Cardiac muscle cell (in vitro differentiated cells and primary cell): ENCODE measurements at regions not wholly inside any gene's neighbourhood (a gene's known extent, or its start where the extent isn't known, plus 50 kb on each side); places are given as distances from the start of the nearest gene placed in this dataset.

Experiments used
- DNase-seq, 2 donors: peaks; one replicate each; pipeline versions ENCODE4 v3.0.0 to v3.0.0-alpha.2; 2010 to 2017; ENCODE audit warnings: low read depth in 1 of 2, low spot score in 1 of 2
- H3K27ac ChIP-seq: fragments of 200-600 bp; sonication (generic); 2 replicates; pipeline ENCODE4 v1.5.1; 2016
- H3K27me3 ChIP-seq: fragments of 200-600 bp; sonication (generic); 2 replicates; pipeline ENCODE4 v1.6.0; 2016; ENCODE audit warnings: control low read depth
- H3K36me3 ChIP-seq: fragments of 200-600 bp; sonication (generic); 2 replicates; pipeline ENCODE4 v1.5.1; 2016; ENCODE audit warnings: control low read depth
- H3K4me1 ChIP-seq: fragments of 200-600 bp; sonication (generic); 2 replicates; pipeline ENCODE4 v1.8.1; 2017; ENCODE audit warnings: low read depth, mild to moderate bottlenecking, mixed run types
- H3K4me3 ChIP-seq: fragments of 200-600 bp; sonication (generic); 2 replicates; pipeline ENCODE4 v1.5.1; 2016; ENCODE audit warnings: mild to moderate bottlenecking
- H3K9me3 ChIP-seq: fragments of 200-600 bp; sonication (generic); 2 replicates; pipeline ENCODE4 v1.5.1; 2017; ENCODE audit warnings: low read depth, mild to moderate bottlenecking, control low read depth
- CTCF ChIP-seq: IDR thresholded peaks from 2 replicates; pipeline ENCODE4 v1.5.1; 2012; ENCODE audit warnings: low read depth, mild to moderate bottlenecking, low read length

GRCh38 chr14:51401272-51401671, 161.2 kb downstream of the TMX1 start:
- no peak overlapping the region for H3K27ac ChIP-seq
- peak in 1 of 2 donors; percentile 52 for DNase-seq
- H3K27me3 ChIP-seq, result no peaks in the 10 kb centered on the region
- H3K9me3 ChIP-seq, result no peaks in the 10 kb centered on the region
- H3K4me3 ChIP-seq, result no peak overlapping the region
- no peaks in the 10 kb centered on the region for H3K4me1 ChIP-seq
- H3K36me3 ChIP-seq, result no peaks in the 10 kb centered on the region
- no peak for TF ChIP-seq CTCF

GRCh38 chr14:51401756-51402155, 161.7 kb downstream of the TMX1 start:
- no peak overlapping the region for H3K4me3 ChIP-seq
- no peaks in the 10 kb centered on the region for H3K27me3 ChIP-seq
- DNase-seq, result peak in 1 of 2 donors; percentile 54
- H3K27ac ChIP-seq, result no peak overlapping the region
- no peaks in the 10 kb centered on the region for H3K36me3 ChIP-seq
- no peaks in the 10 kb centered on the region for H3K4me1 ChIP-seq
- H3K9me3 ChIP-seq, result no peaks in the 10 kb centered on the region
- no peak for TF ChIP-seq CTCF

- Histone ChIP-seq H3K9me3 (no peaks in the 10 kb centered on the region), H3K36me3 (no peaks in the 10 kb centered on the region), H3K4me3 (no peak overlapping the region), H3K27me3 (no peaks in the 10 kb centered on the region), H3K4me1 (no peaks in the 10 kb centered on the region), H3K27ac (no peak overlapping the region)
- no peak for DNase-seq
- TF ChIP-seq CTCF, result no peak
Observed at GRCh38 chr14:51410897-51411296, 170.8 kb downstream of the TMX1 start.

DNA sequence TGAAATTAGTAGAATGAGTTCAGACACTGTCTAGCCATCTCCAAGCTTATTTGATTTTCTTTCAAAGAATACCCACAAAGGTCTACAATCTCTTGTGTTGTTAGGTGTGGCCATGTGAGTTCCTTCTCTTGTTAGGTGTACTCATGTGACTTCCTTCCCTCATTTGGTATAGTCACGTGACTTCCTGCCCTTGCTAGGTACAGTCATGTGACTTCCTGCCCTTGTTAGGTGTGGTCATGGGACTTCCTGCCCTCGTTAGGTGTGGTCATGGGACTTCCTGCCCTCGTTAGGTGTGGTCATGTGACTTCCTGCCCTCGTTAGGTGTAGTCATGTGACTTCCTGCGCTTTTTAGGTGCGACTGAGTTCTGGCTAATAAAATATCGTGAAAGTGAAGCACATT, 179.6 kb downstream of the TMX1 start:
- no peaks in the 10 kb centered on the region for H3K4me1 ChIP-seq
- no peak for TF ChIP-seq CTCF
- no peak overlapping the region for H3K27ac ChIP-seq
- H3K27me3 ChIP-seq, result no peaks in the 10 kb centered on the region
- DNase-seq, result no peak
- no peak overlapping the region for H3K4me3 ChIP-seq
- no peaks in the 10 kb centered on the region for H3K36me3 ChIP-seq
- H3K9me3 ChIP-seq, result no peaks in the 10 kb centered on the region

GRCh38 chr14:51422704-51423103, 182.7 kb downstream of the TMX1 start:
- H3K9me3 ChIP-seq, result no peaks in the 10 kb centered on the region
- no peak for DNase-seq
- H3K36me3 ChIP-seq, result no peaks in the 10 kb centered on the region
- H3K27me3 ChIP-seq, result no peaks in the 10 kb centered on the region
- H3K4me1 ChIP-seq, result no peaks in the 10 kb centered on the region
- H3K27ac ChIP-seq, result no peak overlapping the region
- no peak overlapping the region for H3K4me3 ChIP-seq
- TF ChIP-seq CTCF, result no peak

- Histone ChIP-seq H3K36me3 (no peaks in the 10 kb centered on the region), H3K27ac (no peak overlapping the region), H3K27me3 (no peaks in the 10 kb centered on the region), H3K9me3 (no peaks in the 10 kb centered on the region), H3K4me3 (no peak overlapping the region), H3K4me1 (no peaks in the 10 kb centered on the region)
- no peak for DNase-seq
- TF ChIP-seq CTCF, result no peak
Observed at GRCh38 chr14:51424041-51424440, 184.0 kb downstream of the TMX1 start.
